Type B pancreatic cell (in vitro differentiated cells): ENCODE measurements at regions not wholly inside any gene's neighbourhood (a gene's known extent, or its start where the extent isn't known, plus 50 kb on each side); places are given as distances from the start of the nearest gene placed in this dataset.

Source experiments
- DNase-seq: peaks from one replicate; pipeline ENCODE4 v3.0.0; 2021; ENCODE audit warnings: mixed read lengths; ENCODE audit not compliant: unreplicated experiment; ENCODE audit errors: extremely low spot score
- H3K27ac Mint-ChIP-seq: 2 replicates; pipeline ENCODE4 v1.8.0; 2021; ENCODE audit warnings: mild to moderate bottlenecking, mixed read lengths
- H3K27me3 Mint-ChIP-seq: 2 replicates; pipeline ENCODE4 v1.8.0; 2021; ENCODE audit warnings: mixed read lengths
- H3K36me3 Mint-ChIP-seq: 2 replicates; pipeline ENCODE4 v1.8.0; 2021; ENCODE audit warnings: mixed read lengths
- H3K4me1 Mint-ChIP-seq: one replicate; pipeline ENCODE4 v1.8.0; 2021; ENCODE audit warnings: mixed read lengths; ENCODE audit not compliant: unreplicated experiment
- H3K4me3 Mint-ChIP-seq: 2 replicates; pipeline ENCODE4 v1.8.0; 2021; ENCODE audit warnings: mild to moderate bottlenecking, mixed read lengths
- H3K9me3 Mint-ChIP-seq: 2 replicates; pipeline ENCODE4 v1.8.0; 2021; ENCODE audit warnings: mixed read lengths
- TF ChIP-seq, protein P1 (sequence below): fragments of 200-600 bp; sonication (generic); conservative IDR thresholded peaks from 2 replicates; pipeline ENCODE4 v1.5.0; 2021; ENCODE audit warnings: antibody characterized with exemption, mild to moderate bottlenecking

DNA sequence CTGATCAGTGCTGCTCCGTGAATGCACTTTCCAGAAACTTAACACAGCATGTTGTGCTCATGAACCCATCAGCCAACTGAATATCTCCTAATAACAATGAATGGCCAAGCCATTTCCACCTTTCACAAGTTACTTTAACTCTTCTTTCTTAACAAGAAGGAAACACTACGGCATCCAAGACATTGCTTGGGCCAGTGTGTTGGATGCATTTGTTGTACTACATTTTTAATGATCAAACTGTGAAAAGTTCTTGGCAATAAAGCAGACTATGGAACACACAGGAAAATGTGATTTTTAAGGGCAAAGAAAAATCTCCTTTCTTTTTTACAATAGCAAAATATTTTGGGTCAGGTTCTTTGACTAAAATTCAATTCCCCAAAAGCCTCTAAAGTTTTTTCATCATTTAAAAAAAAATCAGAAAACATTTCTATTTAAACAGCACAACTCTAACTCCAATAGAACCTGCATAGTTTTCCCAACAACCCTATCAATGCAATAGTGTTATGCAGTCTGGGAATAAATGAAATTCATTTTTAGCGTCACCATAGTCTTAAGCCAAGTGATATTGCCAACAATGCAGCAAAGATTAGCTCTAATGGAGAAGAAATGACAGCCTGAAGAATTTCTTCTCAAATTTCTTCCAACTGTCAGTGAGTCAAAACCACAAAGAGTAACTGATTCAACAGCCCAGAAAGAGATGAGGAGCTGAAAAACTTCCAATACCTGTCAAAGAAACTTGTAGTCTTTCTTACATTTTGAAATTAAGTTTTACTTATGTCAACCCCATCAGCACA is 50.7 kb upstream of the PTPRR start:
- Mint-ChIP-seq H3K4me3 (no peak overlapping the region), H3K27ac (no peak overlapping the region)

More for the DNA sequence above, 50.7 kb upstream of the PTPRR start:
- no peaks in the 10 kb centered on the region for H3K27me3 Mint-ChIP-seq
- H3K4me1 Mint-ChIP-seq = no peaks in the 10 kb centered on the region
- no peak for DNase-seq
- no peaks in the 10 kb centered on the region for H3K9me3 Mint-ChIP-seq
- TF ChIP-seq, protein P1, sequence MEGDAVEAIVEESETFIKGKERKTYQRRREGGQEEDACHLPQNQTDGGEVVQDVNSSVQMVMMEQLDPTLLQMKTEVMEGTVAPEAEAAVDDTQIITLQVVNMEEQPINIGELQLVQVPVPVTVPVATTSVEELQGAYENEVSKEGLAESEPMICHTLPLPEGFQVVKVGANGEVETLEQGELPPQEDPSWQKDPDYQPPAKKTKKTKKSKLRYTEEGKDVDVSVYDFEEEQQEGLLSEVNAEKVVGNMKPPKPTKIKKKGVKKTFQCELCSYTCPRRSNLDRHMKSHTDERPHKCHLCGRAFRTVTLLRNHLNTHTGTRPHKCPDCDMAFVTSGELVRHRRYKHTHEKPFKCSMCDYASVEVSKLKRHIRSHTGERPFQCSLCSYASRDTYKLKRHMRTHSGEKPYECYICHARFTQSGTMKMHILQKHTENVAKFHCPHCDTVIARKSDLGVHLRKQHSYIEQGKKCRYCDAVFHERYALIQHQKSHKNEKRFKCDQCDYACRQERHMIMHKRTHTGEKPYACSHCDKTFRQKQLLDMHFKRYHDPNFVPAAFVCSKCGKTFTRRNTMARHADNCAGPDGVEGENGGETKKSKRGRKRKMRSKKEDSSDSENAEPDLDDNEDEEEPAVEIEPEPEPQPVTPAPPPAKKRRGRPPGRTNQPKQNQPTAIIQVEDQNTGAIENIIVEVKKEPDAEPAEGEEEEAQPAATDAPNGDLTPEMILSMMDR = no peak
- no peaks in the 10 kb centered on the region for H3K36me3 Mint-ChIP-seq
